A673 (cell line): ENCODE measurements at regions not wholly inside any gene's neighbourhood (a gene's known extent, or its start where the extent isn't known, plus 50 kb on each side); places are given as distances from the start of the nearest gene placed in this dataset.

Experiments
- BruUV-seq: library from RNA; stranded (reverse); fragments of 400-500 nt; replicated peaks from 2 replicates; lab custom pipeline; 2021; lab: Mats Ljungman, UMichigan
- CTCF ChIA-PET: fragments of 300-600 bp; sonication (Branson Sonifier 250); formaldehyde crosslinking; loops from one replicate; lab custom pipeline; 2022; ENCODE audit warnings: antibody characterized with exemption; lab: Charles Lee
- POLR2A ChIA-PET: fragments of 300-600 bp; sonication (Branson Sonifier 250); formaldehyde crosslinking; loops from one replicate; lab custom pipeline; 2022; ENCODE audit warnings: antibody characterized with exemption; ENCODE audit not compliant: low non-redundant PET; lab: Charles Lee
- DNase-seq: peaks from one replicate; pipeline ENCODE4 v3.0.0-alpha.2; 2015; ENCODE audit warnings: low spot score
- H3K27ac ChIP-seq: fragments of 200-600 bp; sonication (generic); 2 replicates; pipeline ENCODE4 v1.5.1; 2016; ENCODE audit warnings: mixed run types, low read depth, mild to moderate bottlenecking, mixed read lengths, antibody characterized with exemption, low read length; ENCODE audit not compliant: poor library complexity, severe bottlenecking
- H3K27me3 ChIP-seq: fragments of 200-600 bp; sonication (generic); replicated peaks from 2 replicates; pipeline ENCODE4 v1.6.1; 2017; ENCODE audit warnings: mixed run types, low read depth, mild to moderate bottlenecking, mixed read lengths, antibody characterized with exemption, low read length; ENCODE audit not compliant: insufficient read depth, poor library complexity
- H3K36me3 ChIP-seq: fragments of 200-600 bp; sonication (generic); 2 replicates; pipeline ENCODE4 v1.6.1; 2016; ENCODE audit warnings: mixed run types, mild to moderate bottlenecking, mixed read lengths, antibody characterized with exemption, low read length; ENCODE audit not compliant: insufficient read depth, poor library complexity, severe bottlenecking
- H3K4me1 ChIP-seq: fragments of 200-600 bp; sonication (generic); 2 replicates; pipeline ENCODE4 v1.6.1; 2017; ENCODE audit warnings: mixed run types, mild to moderate bottlenecking, mixed read lengths, antibody characterized with exemption, low read length; ENCODE audit not compliant: insufficient read depth, poor library complexity, severe bottlenecking
- H3K4me3 ChIP-seq: fragments of 200-600 bp; sonication (generic); 2 replicates; pipeline ENCODE4 v1.5.1; 2016; ENCODE audit warnings: low read depth, mixed run types, mild to moderate bottlenecking, mixed read lengths, low read length; ENCODE audit not compliant: poor library complexity, severe bottlenecking
- H3K9me3 ChIP-seq: fragments of 200-600 bp; sonication (generic); 2 replicates; pipeline ENCODE4 v1.6.1; 2016; ENCODE audit warnings: mixed run types, low read depth, mild to moderate bottlenecking, mixed read lengths, antibody characterized with exemption, low read length; ENCODE audit not compliant: poor library complexity, severe bottlenecking
- CTCF ChIP-seq: fragments of 300-800, 200-600 bp; sonication (generic); conservative IDR thresholded peaks from 2 replicates; pipeline ENCODE4 v1.5.1; 2017; ENCODE audit warnings: low read depth, mild to moderate bottlenecking, antibody characterized with exemption, low read length, moderate library complexity, mixed read lengths
- EZH2 ChIP-seq: fragments of 200-600 bp; sonication (generic); IDR thresholded peaks from 2 replicates; pipeline ENCODE4 v1.6.1; 2017; ENCODE audit warnings: borderline replicate concordance, low read depth, mild to moderate bottlenecking, mixed read lengths, antibody characterized with exemption, low read length; ENCODE audit not compliant: poor library complexity, severe bottlenecking
- intact Hi-C: fragments of 100-400 bp; cut with micrococcal nuclease; formaldehyde crosslinking; loops from one replicate; pipeline ENCODE4 v1.10.0; 2022; ENCODE audit not compliant: unreplicated experiment

GRCh38 chr12:82574191-82574590, 112.5 kb upstream of the TMTC2 start:
- no peak overlapping the region for H3K27ac ChIP-seq
- no peak for TF ChIP-seq CTCF
- no peaks in the 10 kb centered on the region for H3K4me1 ChIP-seq
- H3K4me3 ChIP-seq = no peak overlapping the region
- no peak for DNase-seq
- CTCF ChIA-PET = no interaction called here
- H3K36me3 ChIP-seq = no peaks in the 10 kb centered on the region
- no TSS peak for BruUV-seq
- no peaks in the 10 kb centered on the region for H3K27me3 ChIP-seq
- POLR2A ChIA-PET = no interaction called here
- intact Hi-C loops = no loop called here
- no peaks in the 10 kb centered on the region for H3K9me3 ChIP-seq

- Histone ChIP-seq H3K27ac (no peak overlapping the region), H3K4me3 (no peak overlapping the region), H3K4me1 (no peaks in the 10 kb centered on the region), H3K9me3 (no peaks in the 10 kb centered on the region), H3K27me3 (no peaks in the 10 kb centered on the region), H3K36me3 (no peaks in the 10 kb centered on the region)
- no TSS peak for BruUV-seq
- no peak for TF ChIP-seq CTCF
- TF ChIP-seq EZH2 = no peak
- ChIA-PET POLR2A (no interaction called here), CTCF (no interaction called here)
- DNase-seq = no peak
- intact Hi-C loops = no loop called here
These were observed 108.0 kb upstream of the TMTC2 start for GRCh38 chr12:82578725-82579124.

GRCh38 chr12:82583756-82584155, 103.0 kb upstream of the TMTC2 start:
- intact Hi-C loops = no loop called here

More at GRCh38 chr12:82583756-82584155, 103.0 kb upstream of the TMTC2 start:
- BruUV-seq = no TSS peak
- TF ChIP-seq CTCF = no peak
- no peak for TF ChIP-seq EZH2
- Histone ChIP-seq H3K4me3 (no peak overlapping the region), H3K4me1 (no peaks in the 10 kb centered on the region), H3K27ac (no peak overlapping the region), H3K36me3 (no peaks in the 10 kb centered on the region), H3K27me3 (no peaks in the 10 kb centered on the region), H3K9me3 (no peaks in the 10 kb centered on the region)
- ChIA-PET CTCF (no interaction called here), POLR2A (no interaction called here)
- DNase-seq = no peak
